Adrenal gland (tissue), 9 donors: ENCODE measurements at regions not wholly inside any gene's neighbourhood (a gene's known extent, or its start where the extent isn't known, plus 50 kb on each side); places are given as distances from the start of the nearest gene placed in this dataset.

Experiments
- DNase-seq, 7 donors: peaks; one replicate each; pipeline ENCODE4 v3.0.0-alpha.2; 2019 to 2020
- H3K27ac ChIP-seq, 5 donors: fragments of 200-600 bp; sonication (generic) in 4 of 5; 1 replicate in 3 of 5; 2 replicates in 2 of 5; pipeline versions ENCODE4 v1.5.1 to v1.8.0; 2016 to 2020; ENCODE audit warnings: mild to moderate bottlenecking in 1 of 5
- H3K27me3 ChIP-seq: fragments of 200-600 bp; 2 replicates; pipeline ENCODE4 v1.8.0; 2021
- H3K36me3 ChIP-seq, 2 donors: fragments of 200-600 bp; replicated peaks in 1 of 2; 1 replicate in 1 of 2; 2 replicates in 1 of 2; pipeline versions ENCODE4 v1.5.1 to v1.8.0; 2018 to 2022
- H3K4me1 ChIP-seq, 2 donors: fragments of 200-600 bp; replicated peaks in 1 of 2; 1 replicate in 1 of 2; 2 replicates in 1 of 2; pipeline versions ENCODE4 v1.5.1 to v1.8.0; 2018 to 2021
- H3K4me3 ChIP-seq, 4 donors: fragments of 200-600 bp; sonication (generic) in 3 of 4; one replicate each; pipeline ENCODE4 v1.5.1; 2016 to 2018
- H3K9me3 ChIP-seq, 3 donors: fragments of 200-600 bp; sonication (generic) in 1 of 3; replicated peaks in 1 of 3; 1 replicate in 2 of 3; 2 replicates in 1 of 3; pipeline versions ENCODE4 v1.5.1 to v1.8.0; 2016 to 2021
- CTCF ChIP-seq, 6 experiments: fragments of 450-650 bp in 4 of 6; fragments of 200-600 bp in 2 of 6; sonication (generic) in 1 of 6; IDR thresholded peaks; 1 replicate in 5 of 6; 2 replicates in 1 of 6; pipeline versions ENCODE4 v1.5.1 to v1.8.0; 2016 to 2021; ENCODE audit warnings: antibody characterized with exemption in 6 of 6, mild to moderate bottlenecking in 2 of 6, moderate library complexity in 1 of 6
- POLR2A ChIP-seq, 2 donors: fragments of 450-650 bp; IDR thresholded peaks; one replicate each; pipeline ENCODE4 v1.6.1; 2017; ENCODE audit warnings: antibody characterized with exemption in 2 of 2, mild to moderate bottlenecking in 2 of 2, moderate library complexity in 1 of 2
- WGBS, 4 donors: extraction: QIAGEN DNeasy Blood & Tissue Kit in 2 of 4; methylation state at CpG; one replicate each; pipeline versions ENCODE4 v1.1.5 to v1.1.7; 2013 to 2017; 5-methylcytosine and 5-hydroxymethylcytosine counted together
- intact Hi-C, 2 donors: fragments of 100-400 bp; cut with DNase I; formaldehyde crosslinking; loops; one replicate each; pipeline versions ENCODE4 v1.14.1 to v1.15.0; 2022 to 2023
- donor health status: healthy with polysubstance abuse.
- donor health status: Bipolar disorder and iron deficiency.
- donor health status: DM: yes; HTN: yes; CAD: no.
- donor health status: DM: no; HTN: no; CAD: no.
- donor health status: DM: no; HTN: no; CAD: no.

DNA sequence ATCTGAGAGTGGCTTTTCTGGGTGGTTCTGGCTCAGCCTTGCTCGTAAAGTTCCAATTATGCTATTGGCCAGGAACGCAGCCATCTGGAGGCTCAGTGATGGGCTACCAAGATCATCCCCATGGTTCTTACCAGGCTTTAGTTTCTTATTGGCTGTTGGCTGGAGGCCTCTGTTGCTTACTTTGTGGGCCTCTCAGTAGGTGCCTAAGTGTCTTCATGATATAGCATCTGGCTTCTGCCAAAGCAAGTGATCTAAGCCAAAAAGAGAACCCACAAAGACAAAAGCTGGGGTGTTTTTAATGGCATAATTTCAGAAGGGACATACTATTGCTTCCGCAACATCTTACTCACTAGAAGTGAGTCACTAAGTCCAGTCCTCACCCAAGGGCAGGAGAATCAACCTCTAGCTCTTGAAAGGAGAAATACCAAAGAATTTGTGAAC is 132.0 kb upstream of the MDFIC start:
- Histone ChIP-seq H3K4me1 (no peaks in the 10 kb centered on the region), H3K4me3 (no peak overlapping the region), H3K36me3 (no peaks in the 10 kb centered on the region), H3K9me3 (no peaks in the 10 kb centered on the region), H3K27ac (no peak overlapping the region), H3K27me3 (no peaks in the 10 kb centered on the region)
- intact Hi-C loops = no loop called here
- TF ChIP-seq CTCF (IDR thresholded peaks at IDR 0.05) (no peak), POLR2A (IDR thresholded peaks at IDR 0.05) (no peak)
- no peak for DNase-seq
- 44 to 72% (median 53%) methylated on average over 3 of the region's 3 CpGs for WGBS, 4 donors

- DNase-seq = no peak
- no peaks in the 10 kb centered on the region for H3K27me3 ChIP-seq
- intact Hi-C loops = no loop called here
- no peaks in the 10 kb centered on the region for H3K4me1 ChIP-seq
- 42 to 79% (median 64%) methylated on average over 1 of the region's 1 CpG for WGBS, 4 donors
- no peak overlapping the region for H3K4me3 ChIP-seq
- no peaks in the 10 kb centered on the region for H3K36me3 ChIP-seq
- no peaks in the 10 kb centered on the region for H3K9me3 ChIP-seq
- TF ChIP-seq POLR2A (IDR thresholded peaks at IDR 0.05) = no peak
- no peak for TF ChIP-seq CTCF (IDR thresholded peaks at IDR 0.05)
- H3K27ac ChIP-seq = no peak overlapping the region
Measured at GRCh38 chr7:114790521-114790920, 131.4 kb upstream of the MDFIC start.

GRCh38 chr7:114791771-114792170 is 130.1 kb upstream of the MDFIC start:
- WGBS, 4 donors = 75 to 100% (median 87%) methylated on average over 1 to 4 of the region's 4 CpGs
- TF ChIP-seq CTCF (IDR thresholded peaks at IDR 0.05) = no peak
- TF ChIP-seq POLR2A (IDR thresholded peaks at IDR 0.05) = no peak
- intact Hi-C loops = no loop called here
- Histone ChIP-seq H3K9me3 (no peaks in the 10 kb centered on the region), H3K36me3 (no peaks in the 10 kb centered on the region), H3K4me1 (no peaks in the 10 kb centered on the region), H3K27ac (no peak overlapping the region), H3K4me3 (no peak overlapping the region), H3K27me3 (no peaks in the 10 kb centered on the region)
- no peak for DNase-seq

DNA sequence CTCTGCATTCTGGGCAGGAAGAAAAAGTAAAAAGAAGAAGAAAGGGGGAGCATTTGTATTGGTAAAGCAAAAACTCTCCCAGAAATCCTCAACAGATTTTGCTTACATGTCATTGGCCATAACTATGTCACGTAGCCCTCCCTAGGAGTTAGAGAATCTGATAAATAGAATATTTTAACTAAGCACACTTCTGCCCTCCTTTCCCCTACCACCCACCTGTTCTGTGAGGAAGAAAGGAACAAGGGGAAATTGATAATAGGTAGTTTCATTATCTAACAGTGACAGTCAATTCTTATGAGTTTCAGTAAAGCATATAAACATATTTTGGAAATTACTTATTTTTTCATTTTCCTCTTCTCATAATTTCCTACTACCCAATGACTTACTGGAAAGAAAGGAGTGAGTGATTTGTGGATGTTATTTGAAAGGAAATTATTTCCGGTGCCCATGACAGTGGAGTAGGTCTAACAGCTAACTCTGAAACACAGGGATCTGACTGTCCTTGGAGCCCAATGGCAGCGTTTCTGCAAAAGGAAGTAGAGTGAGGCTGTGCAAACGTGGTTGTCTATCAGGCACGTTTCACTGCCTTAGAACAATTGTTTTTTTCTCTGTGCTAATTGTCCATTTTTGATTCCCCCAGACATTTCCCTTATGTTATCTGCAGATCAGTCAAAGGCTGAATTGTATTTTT is 128.6 kb upstream of the MDFIC start:
- Histone ChIP-seq H3K27me3 (no peaks in the 10 kb centered on the region), H3K4me3 (no peak overlapping the region), H3K9me3 (no peaks in the 10 kb centered on the region), H3K4me1 (no peaks in the 10 kb centered on the region), H3K27ac (no peak overlapping the region), H3K36me3 (no peaks in the 10 kb centered on the region)
- intact Hi-C loops = no loop called here
- no peak for DNase-seq
- WGBS, 4 donors = 29 to 41% (median 40%) methylated on average over 5 of the region's 5 CpGs
- TF ChIP-seq CTCF (IDR thresholded peaks at IDR 0.05) = no peak
- TF ChIP-seq POLR2A (IDR thresholded peaks at IDR 0.05) = no peak
